H1 (cell line): ENCODE measurements at regions not wholly inside any gene's neighbourhood (a gene's known extent, or its start where the extent isn't known, plus 50 kb on each side); places are given as distances from the start of the nearest gene placed in this dataset.

Source experiments
- CTCF ChIA-PET: fragments of 300-600 bp; sonication (Branson Sonifier 250); formaldehyde crosslinking; loops from one replicate; lab custom pipeline; 2021; ENCODE audit not compliant: partially characterized antibody; lab: Charles Lee
- POLR2A ChIA-PET: fragments of 300-600 bp; sonication (Branson Sonifier 250); formaldehyde crosslinking; loops from one replicate; lab custom pipeline; 2021; ENCODE audit warnings: inconsistent platforms; ENCODE audit not compliant: partially characterized antibody; lab: Charles Lee
- DNase-seq, 2 experiments: peaks; one replicate each; pipeline versions ENCODE4 v3.0.0 to v3.0.0-alpha.2; 2010 to 2022; ENCODE audit warnings: low spot score in 2 of 2, low read depth in 1 of 2, mixed read lengths in 1 of 2
- FAIRE-seq: peaks from 2 replicates; lab custom pipeline; 2011; peaks lifted over from hg19 to GRCh38; lab: Jason Lieb, UNC
- H2AFZ ChIP-seq: 2 replicates; pipeline ENCODE4 v1.8.1; 2012; ENCODE audit warnings: low read length, inconsistent platforms
- H2AK5ac ChIP-seq: 2 replicates; pipeline ENCODE4 v1.6.1; 2013; ENCODE audit warnings: low read depth, low read length
- H2BK120ac ChIP-seq: replicated peaks from 2 replicates; pipeline ENCODE3; 2013; ENCODE audit warnings: low read depth, low read length, inconsistent platforms
- H2BK12ac ChIP-seq: 2 replicates; pipeline ENCODE4 v1.6.1; 2013; ENCODE audit warnings: low read depth, low read length
- H2BK15ac ChIP-seq: 2 replicates; pipeline ENCODE4 v1.6.1; 2013; ENCODE audit warnings: low read length
- H2BK20ac ChIP-seq: 2 replicates; pipeline ENCODE4 v1.6.1; 2013; ENCODE audit warnings: low read length
- H2BK5ac ChIP-seq: 2 replicates; pipeline ENCODE4 v1.6.1; 2013; ENCODE audit warnings: low read depth, low read length
- H3K14ac ChIP-seq: 2 replicates; pipeline ENCODE4 v1.6.1; 2013; ENCODE audit warnings: inconsistent platforms; ENCODE audit not compliant: insufficient read length
- H3K18ac ChIP-seq: 2 replicates; pipeline ENCODE4 v1.6.1; 2013; ENCODE audit warnings: low read length; ENCODE audit errors: extremely low read depth
- H3K23ac ChIP-seq: 2 replicates; pipeline ENCODE4 v1.6.1; 2013; ENCODE audit warnings: inconsistent platforms; ENCODE audit not compliant: insufficient read length
- H3K23me2 ChIP-seq: 2 replicates; pipeline ENCODE4 v1.6.1; 2013; ENCODE audit warnings: low read depth, low read length
- H3K27ac ChIP-seq: 2 replicates; pipeline ENCODE4 v1.6.1; 2011; ENCODE audit warnings: low read depth, low read length, inconsistent platforms
- H3K27me3 ChIP-seq, 4 experiments: replicated peaks in 1 of 4; 1 replicate in 1 of 4; 2 replicates in 3 of 4; pipeline versions ENCODE4 v1.6.1 to v1.8.1; 2011 to 2013; ENCODE audit warnings: low read length in 3 of 4, mild to moderate bottlenecking in 3 of 4, inconsistent platforms in 2 of 4, mixed read lengths in 2 of 4, moderate library complexity in 1 of 4; ENCODE audit not compliant: control insufficient read depth in 3 of 4, insufficient read depth in 3 of 4; ENCODE audit errors: extremely low read depth in 1 of 4
- H3K36me3 ChIP-seq, 4 experiments: 2 replicates each; pipeline versions ENCODE4 v1.6.1 to v1.8.1; 2011 to 2013; ENCODE audit warnings: mild to moderate bottlenecking in 4 of 4, low read length in 3 of 4, moderate library complexity in 2 of 4, control low read depth in 1 of 4, inconsistent platforms in 1 of 4; ENCODE audit not compliant: insufficient read depth in 4 of 4, control insufficient read depth in 2 of 4
- H3K4ac ChIP-seq: replicated peaks from 2 replicates; pipeline ENCODE3; 2013; ENCODE audit warnings: low read length, low read depth, mixed read lengths, inconsistent platforms; ENCODE audit not compliant: insufficient read length
- H3K4me1 ChIP-seq, 4 experiments: replicated peaks in 1 of 4; 1 replicate in 1 of 4; 2 replicates in 3 of 4; pipeline versions ENCODE4 v1.6.1 to v1.8.1; 2011 to 2013; ENCODE audit warnings: low read length in 3 of 4, inconsistent platforms in 2 of 4, mixed read lengths in 1 of 4; ENCODE audit not compliant: insufficient read depth in 4 of 4, control insufficient read depth in 3 of 4
- H3K4me2 ChIP-seq, 2 experiments: 2 replicates each; pipeline versions ENCODE4 v1.6.1 to v1.8.1; 2011 to 2013; ENCODE audit warnings: low read depth in 2 of 2, low read length in 2 of 2, control low read depth in 1 of 2, inconsistent platforms in 1 of 2, mild to moderate bottlenecking in 1 of 2; ENCODE audit not compliant: insufficient read depth in 1 of 2
- H3K4me3 ChIP-seq, 4 experiments: fragments of 200-600, 300-600 bp in 1 of 4; sonication (generic), shearing (Covaris generic), sonication (Bioruptor Twin) in 1 of 4; 2 replicates each; pipeline versions ENCODE4 v1.5.1 to v1.8.1; 2011 to 2016; ENCODE audit warnings: low read length in 4 of 4, low read depth in 3 of 4, control low read depth in 2 of 4, inconsistent platforms in 2 of 4, mild to moderate bottlenecking in 2 of 4, mixed read lengths in 1 of 4, moderate library complexity in 1 of 4; ENCODE audit not compliant: insufficient read depth in 2 of 4; ENCODE audit errors: extremely low read depth in 1 of 4
- H3K56ac ChIP-seq: replicated peaks from 2 replicates; pipeline ENCODE3; 2013; ENCODE audit warnings: low read depth, mild to moderate bottlenecking, mixed read lengths, low read length, inconsistent platforms; ENCODE audit not compliant: insufficient read length
- H3K79me1 ChIP-seq: 2 replicates; pipeline ENCODE4 v1.6.1; 2013; ENCODE audit warnings: low read depth, low read length, control low read depth
- H3K79me2 ChIP-seq, 2 experiments: 2 replicates each; pipeline versions ENCODE4 v1.6.1 to v1.8.1; 2012 to 2013; ENCODE audit warnings: low read length in 2 of 2, mild to moderate bottlenecking in 2 of 2, inconsistent platforms in 1 of 2; ENCODE audit not compliant: insufficient read depth in 2 of 2, control insufficient read depth in 1 of 2
- H3K9ac ChIP-seq, 4 experiments: replicated peaks in 1 of 4; 1 replicate in 1 of 4; 2 replicates in 3 of 4; pipeline versions ENCODE4 v1.6.1 to v1.8.1; 2011 to 2013; ENCODE audit warnings: low read depth in 3 of 4, low read length in 3 of 4, control low read depth in 2 of 4, mild to moderate bottlenecking in 2 of 4, moderate library complexity in 2 of 4, inconsistent platforms in 1 of 4; ENCODE audit errors: extremely low read depth in 1 of 4
- H3K9me3 ChIP-seq, 2 experiments: 2 replicates each; pipeline versions ENCODE4 v1.6.1 to v1.8.1; 2012 to 2013; ENCODE audit warnings: mild to moderate bottlenecking in 2 of 2, moderate library complexity in 2 of 2, control low read depth in 1 of 2, inconsistent platforms in 1 of 2, low read depth in 1 of 2, low read length in 1 of 2, mixed read lengths in 1 of 2; ENCODE audit not compliant: insufficient read depth in 2 of 2
- H4K20me1 ChIP-seq, 2 experiments: replicated peaks in 1 of 2; 2 replicates each; pipeline versions ENCODE3 to v1.8.1; 2011 to 2013; ENCODE audit warnings: inconsistent platforms in 2 of 2, low read length in 2 of 2, mild to moderate bottlenecking in 1 of 2; ENCODE audit not compliant: insufficient read depth in 2 of 2, control insufficient read depth in 1 of 2
- H4K5ac ChIP-seq: 2 replicates; pipeline ENCODE4 v1.6.1; 2013; ENCODE audit warnings: low read length, low read depth, mixed read lengths, inconsistent platforms; ENCODE audit not compliant: insufficient read length
- H4K8ac ChIP-seq: 2 replicates; pipeline ENCODE4 v1.8.0; 2013; ENCODE audit warnings: mild to moderate bottlenecking, moderate library complexity, low read length, inconsistent platforms; ENCODE audit not compliant: insufficient read depth; ENCODE audit errors: extremely low read depth
- H4K91ac ChIP-seq: replicated peaks from 2 replicates; pipeline ENCODE3; 2013; ENCODE audit warnings: low read length, mixed read lengths, inconsistent platforms; ENCODE audit not compliant: insufficient read length
- ASH2L ChIP-seq: fragments of 200-600, 300-600 bp; sonication (generic); IDR thresholded peaks from one replicate; pipeline ENCODE4 v1.7.1; 2017; ENCODE audit warnings: low read length
- CHD1 ChIP-seq: IDR thresholded peaks from 2 replicates; pipeline ENCODE4 v1.6.1; 2012; ENCODE audit warnings: low read depth, low read length, improper control_type of control experiment
- NRF1 ChIP-seq: IDR thresholded peaks from 2 replicates; pipeline ENCODE4 v1.6.1; 2011; ENCODE audit warnings: mild to moderate bottlenecking, low read depth, low read length, improper control_type of control experiment
- SUZ12 ChIP-seq: fragments of 200-600 bp; sonication (generic); IDR thresholded peaks from 2 replicates; pipeline ENCODE4 v1.6.1; 2012; ENCODE audit warnings: mild to moderate bottlenecking, inconsistent platforms, low read length, moderate library complexity, mixed read lengths
- TF ChIP-seq, protein P1 (sequence below): IDR thresholded peaks from 2 replicates; pipeline ENCODE4 v1.6.1; 2012; ENCODE audit warnings: inconsistent platforms

DNA sequence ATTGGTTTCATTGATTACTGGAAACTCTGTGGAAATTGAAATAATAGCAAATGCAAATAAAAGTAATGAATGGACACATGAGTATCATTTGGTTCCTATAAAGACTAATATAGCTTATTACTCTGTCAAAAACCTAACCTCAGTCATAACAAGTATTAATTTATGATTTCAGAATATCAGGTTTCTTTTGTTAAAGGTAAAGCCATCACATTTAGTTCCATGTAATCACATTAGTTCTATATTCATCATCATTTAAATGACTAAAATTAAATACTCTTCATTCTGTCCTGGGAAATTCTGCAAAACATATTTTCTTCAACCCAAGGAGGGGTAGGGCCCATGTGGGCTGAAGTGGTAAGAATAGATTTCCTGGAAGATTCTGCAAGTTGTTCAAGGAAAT lies 68.2 kb upstream of the ANO3 start (continued):
- no peak for TF ChIP-seq SUZ12

DNA sequence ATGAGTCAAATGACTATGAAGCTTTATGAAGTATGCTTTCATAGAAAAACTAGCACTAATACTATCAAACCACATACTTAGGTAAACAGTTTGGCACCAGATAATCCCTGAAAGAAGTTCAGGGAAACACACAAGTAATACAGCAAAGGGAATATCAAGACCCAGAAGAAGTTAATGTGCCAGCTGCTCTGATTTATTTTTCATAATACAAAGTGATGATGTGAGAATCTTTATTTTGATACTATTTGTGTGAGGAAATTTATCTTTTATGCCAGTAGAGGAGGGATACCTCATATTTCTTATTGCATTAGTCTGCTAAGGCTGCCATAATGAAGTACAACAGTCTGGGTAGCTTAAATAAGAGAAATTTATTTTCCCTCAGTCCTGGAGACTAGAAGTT lies 67.7 kb upstream of the ANO3 start:
- H2AK5ac ChIP-seq: no peak overlapping the region
- H3K79me1 ChIP-seq: no peaks in the 10 kb centered on the region
- H2AFZ ChIP-seq: no peak overlapping the region
- no peak overlapping the region for H3K4me2 ChIP-seq
- H2BK120ac ChIP-seq: no peak overlapping the region
- no peak overlapping the region for H3K4ac ChIP-seq
- no peak overlapping the region for H2BK15ac ChIP-seq
- H2BK5ac ChIP-seq: no peak overlapping the region
- no peak overlapping the region for H3K27ac ChIP-seq
- no peak overlapping the region for H2BK20ac ChIP-seq
- no peaks in the 10 kb centered on the region for H3K4me1 ChIP-seq
- no peak overlapping the region for H4K8ac ChIP-seq
- H3K14ac ChIP-seq: no peak overlapping the region
- FAIRE-seq (no peak), DNase-seq (no peak)
- ChIA-PET CTCF (interaction anchor here (1.2 to 1.8 kb wide), 4 partner anchors 12 to 22 kb away, joined by 3 to 5 read pairs (median 4); no protein-coding TSS in a partner anchor), POLR2A (no interaction called here)
- H3K18ac ChIP-seq: no peak overlapping the region
- no peak overlapping the region for H2BK12ac ChIP-seq
- TF ChIP-seq NRF1 (no peak), SUZ12 (no peak), CHD1 (no peak), ASH2L (no peak)
- TF ChIP-seq, protein P1, sequence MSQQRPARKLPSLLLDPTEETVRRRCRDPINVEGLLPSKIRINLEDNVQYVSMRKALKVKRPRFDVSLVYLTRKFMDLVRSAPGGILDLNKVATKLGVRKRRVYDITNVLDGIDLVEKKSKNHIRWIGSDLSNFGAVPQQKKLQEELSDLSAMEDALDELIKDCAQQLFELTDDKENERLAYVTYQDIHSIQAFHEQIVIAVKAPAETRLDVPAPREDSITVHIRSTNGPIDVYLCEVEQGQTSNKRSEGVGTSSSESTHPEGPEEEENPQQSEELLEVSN: no peak
- H3K23me2 ChIP-seq: no peaks in the 10 kb centered on the region
- H3K23ac ChIP-seq: no peak overlapping the region
- no peak overlapping the region for H3K9ac ChIP-seq
- no peak overlapping the region for H3K56ac ChIP-seq
- H4K20me1 ChIP-seq: no peaks in the 10 kb centered on the region
- H4K91ac ChIP-seq: no peak overlapping the region
- no peaks in the 10 kb centered on the region for H3K79me2 ChIP-seq
- no peak overlapping the region for H3K4me3 ChIP-seq
- no peak overlapping the region for H4K5ac ChIP-seq
- no peaks in the 10 kb centered on the region for H3K36me3 ChIP-seq
- H3K9me3 ChIP-seq: no peaks in the 10 kb centered on the region
- no peaks in the 10 kb centered on the region for H3K27me3 ChIP-seq
